IPS-NIHi11 (cell line): ENCODE measurements at regions not wholly inside any gene's neighbourhood (a gene's known extent, or its start where the extent isn't known, plus 50 kb on each side); places are given as distances from the start of the nearest gene placed in this dataset.
"Not testable (repeated sequence)": the region's sequence is repeated elsewhere in the genome, so short reads cannot be mapped to it uniquely, and the experiment has no call there.

Experiments used
- DNase-seq: peaks from one replicate; pipeline ENCODE4 v3.0.0; 2012; ENCODE audit warnings: mixed read lengths, low spot score

- no peak for DNase-seq
Measured at GRCh38 chr21:35601211-35601610, 459.1 kb downstream of the SETD4 start.

GRCh38 chr21:35599164-35599563 lies 461.2 kb downstream of the SETD4 start:
- DNase-seq, result no peak

GRCh38 chr21:35597750-35598339 lies 462.5 kb downstream of the SETD4 start:
- DNase-seq, result no peak

GRCh38 chr21:35594905-35595304 lies 465.4 kb downstream of the SETD4 start:
- no peak for DNase-seq

- DNase-seq, result no peak
Measured at GRCh38 chr21:35593000-35593502, 467.3 kb downstream of the SETD4 start.

GRCh38 chr21:35590284-35590683 lies 470.0 kb downstream of the SETD4 start:
- not testable (repeated sequence) for DNase-seq

GRCh38 chr21:35587841-35588380 lies 472.4 kb downstream of the SETD4 start:
- no peak for DNase-seq

- DNase-seq, result no peak
Measured at GRCh38 chr21:35586305-35586704, 474.0 kb downstream of the SETD4 start.

- no peak for DNase-seq
Measured at GRCh38 chr21:35585878-35586277, 474.4 kb downstream of the SETD4 start.

- no peak for DNase-seq
Measured at GRCh38 chr21:35585155-35585554, 475.2 kb downstream of the SETD4 start.

GRCh38 chr21:35583566-35584216 lies 476.6 kb downstream of the SETD4 start:
- no peak for DNase-seq

GRCh38 chr21:35582731-35583130 lies 477.6 kb downstream of the SETD4 start:
- DNase-seq, result no peak

GRCh38 chr21:35581640-35582039 lies 478.7 kb downstream of the SETD4 start:
- DNase-seq, result no peak

- DNase-seq, result no peak
Measured at GRCh38 chr21:35579520-35580293, 480.6 kb downstream of the SETD4 start.

GRCh38 chr21:35578831-35579471 lies 481.4 kb downstream of the SETD4 start:
- no peak for DNase-seq

GRCh38 chr21:35578347-35578782 lies 482.0 kb downstream of the SETD4 start:
- DNase-seq, result no peak

- no peak for DNase-seq
Measured at GRCh38 chr21:35575280-35575915, 484.9 kb downstream of the SETD4 start.

- no peak for DNase-seq
Measured at GRCh38 chr21:35573472-35574374, 486.6 kb downstream of the SETD4 start.

GRCh38 chr21:35571910-35572309 lies 488.4 kb downstream of the SETD4 start:
- no peak for DNase-seq

- no peak for DNase-seq
Measured at GRCh38 chr21:35568643-35569042, 491.7 kb downstream of the SETD4 start.

GRCh38 chr21:35566874-35567273 lies 493.5 kb downstream of the SETD4 start:
- no peak for DNase-seq
